Esophagus squamous epithelium (tissue), 5 donors: ENCODE measurements at regions not wholly inside any gene's neighbourhood (a gene's known extent, or its start where the extent isn't known, plus 50 kb on each side); places are given as distances from the start of the nearest gene placed in this dataset.

Experiments
- DNase-seq: peaks from one replicate; lab custom pipeline; 2025; lab: John Stamatoyannopoulos, UW
- H3K27ac ChIP-seq, 4 donors: fragments of 200-600 bp; sonication (generic); one replicate each; pipeline ENCODE4 v1.5.1; 2016 to 2019; ENCODE audit warnings: mild to moderate bottlenecking in 1 of 4
- H3K27me3 ChIP-seq, 4 donors: fragments of 200-600 bp; sonication (generic); 1 replicate in 3 of 4; 2 replicates in 1 of 4; pipeline versions ENCODE4 v1.5.1 to v1.6.0; 2017 to 2021; ENCODE audit warnings: antibody characterized with exemption in 1 of 4
- H3K36me3 ChIP-seq, 3 donors: fragments of 200-600 bp; sonication (generic); one replicate each; pipeline ENCODE4 v1.5.1; 2016 to 2019
- H3K4me1 ChIP-seq, 3 donors: fragments of 200-600 bp; sonication (generic); one replicate each; pipeline ENCODE4 v1.5.1; 2017 to 2019
- H3K4me3 ChIP-seq, 4 donors: fragments of 200-600 bp; sonication (generic); 1 replicate in 3 of 4; 2 replicates in 1 of 4; pipeline ENCODE4 v1.5.1; 2016 to 2019; ENCODE audit warnings: mild to moderate bottlenecking in 2 of 4, moderate library complexity in 1 of 4
- H3K9me3 ChIP-seq, 3 donors: fragments of 200-600 bp; sonication (generic); one replicate each; pipeline ENCODE4 v1.5.1; 2016 to 2019
- POLR2A ChIP-seq, 4 donors: fragments of 450-650 bp; IDR thresholded peaks; one replicate each; pipeline ENCODE4 v1.6.1; 2017; ENCODE audit warnings: antibody characterized with exemption in 4 of 4, mild to moderate bottlenecking in 4 of 4, moderate library complexity in 3 of 4
- WGBS, 2 donors: methylation state at CpG; one replicate each; pipeline ENCODE4 v1.1.5; 2018; 5-methylcytosine and 5-hydroxymethylcytosine counted together
- intact Hi-C: fragments of 100-400 bp; cut with DNase I; formaldehyde crosslinking; loops from one replicate; pipeline ENCODE4 v1.15.0; 2022
- TF ChIP-seq, protein P1 (sequence below), 6 experiments: fragments of 450-650 bp in 4 of 6; fragments of 200-600 bp in 2 of 6; sonication (generic) in 2 of 6; IDR thresholded peaks; one replicate each; pipeline ENCODE4 v1.5.1; 2016 to 2019; ENCODE audit warnings: antibody characterized with exemption in 6 of 6, mild to moderate bottlenecking in 4 of 6, moderate library complexity in 4 of 6
- donor health status: DM: yes; HTN: yes; CAD: no.

- H3K27ac ChIP-seq = no peak overlapping the region
- no peak for TF ChIP-seq POLR2A (IDR thresholded peaks at IDR 0.05)
- TF ChIP-seq, protein P1, sequence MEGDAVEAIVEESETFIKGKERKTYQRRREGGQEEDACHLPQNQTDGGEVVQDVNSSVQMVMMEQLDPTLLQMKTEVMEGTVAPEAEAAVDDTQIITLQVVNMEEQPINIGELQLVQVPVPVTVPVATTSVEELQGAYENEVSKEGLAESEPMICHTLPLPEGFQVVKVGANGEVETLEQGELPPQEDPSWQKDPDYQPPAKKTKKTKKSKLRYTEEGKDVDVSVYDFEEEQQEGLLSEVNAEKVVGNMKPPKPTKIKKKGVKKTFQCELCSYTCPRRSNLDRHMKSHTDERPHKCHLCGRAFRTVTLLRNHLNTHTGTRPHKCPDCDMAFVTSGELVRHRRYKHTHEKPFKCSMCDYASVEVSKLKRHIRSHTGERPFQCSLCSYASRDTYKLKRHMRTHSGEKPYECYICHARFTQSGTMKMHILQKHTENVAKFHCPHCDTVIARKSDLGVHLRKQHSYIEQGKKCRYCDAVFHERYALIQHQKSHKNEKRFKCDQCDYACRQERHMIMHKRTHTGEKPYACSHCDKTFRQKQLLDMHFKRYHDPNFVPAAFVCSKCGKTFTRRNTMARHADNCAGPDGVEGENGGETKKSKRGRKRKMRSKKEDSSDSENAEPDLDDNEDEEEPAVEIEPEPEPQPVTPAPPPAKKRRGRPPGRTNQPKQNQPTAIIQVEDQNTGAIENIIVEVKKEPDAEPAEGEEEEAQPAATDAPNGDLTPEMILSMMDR (IDR thresholded peaks at IDR 0.05) = no peak
- no peak for DNase-seq
- 56 to 76% methylated on average over 4 to 7 of the region's 8 CpGs for WGBS, 2 donors
- H3K9me3 ChIP-seq = no peaks in the 10 kb centered on the region
- no peaks in the 10 kb centered on the region for H3K36me3 ChIP-seq
- no peaks in the 10 kb centered on the region for H3K27me3 ChIP-seq
- no peak overlapping the region for H3K4me3 ChIP-seq
- H3K4me1 ChIP-seq = peaks cover 0 to 24% (median 10%) of the 10 kb centered on the region in 3 donors
- intact Hi-C loops = no loop called here
Observed at GRCh38 chr4:7126981-7127380, 59.1 kb upstream of the GRPEL1 start.

- DNase-seq = no peak
- Histone ChIP-seq H3K27ac (peak overlapping the region; percentile 19 to 79 (median 44)), H3K4me1 (peaks cover 0 to 24% (median 10%) of the 10 kb centered on the region in 3 donors), H3K4me3 (no peak overlapping the region), H3K36me3 (no peaks in the 10 kb centered on the region), H3K27me3 (no peaks in the 10 kb centered on the region), H3K9me3 (no peaks in the 10 kb centered on the region)
- intact Hi-C loops = no loop called here
- TF ChIP-seq POLR2A (IDR thresholded peaks at IDR 0.05) = no peak
- TF ChIP-seq, protein P1 (IDR thresholded peaks at IDR 0.05) = peak in 1 of 6 experiments; percentile 10
- WGBS, 2 donors = 37% methylated on average over 15 to 17 of the region's 22 CpGs
Observed at GRCh38 chr4:7124689-7125442, 57.0 kb upstream of the GRPEL1 start.

GRCh38 chr4:7121866-7122653, 54.2 kb upstream of the GRPEL1 start:
- Histone ChIP-seq H3K9me3 (no peaks in the 10 kb centered on the region), H3K27ac (no peak overlapping the region), H3K4me3 (no peak overlapping the region), H3K4me1 (peaks cover 0 to 24% (median 10%) of the 10 kb centered on the region in 3 donors), H3K36me3 (no peaks in the 10 kb centered on the region), H3K27me3 (peaks cover 0 to 6% (median 0%) of the 10 kb centered on the region in 4 donors)
- intact Hi-C loops = no loop called here
- WGBS, 2 donors = 96% methylated on average over 3 of the region's 24 CpGs; no CpG with 5 or more reads in 1 of the 2 donors
- no peak for DNase-seq
- TF ChIP-seq POLR2A (IDR thresholded peaks at IDR 0.05) = no peak

DNA sequence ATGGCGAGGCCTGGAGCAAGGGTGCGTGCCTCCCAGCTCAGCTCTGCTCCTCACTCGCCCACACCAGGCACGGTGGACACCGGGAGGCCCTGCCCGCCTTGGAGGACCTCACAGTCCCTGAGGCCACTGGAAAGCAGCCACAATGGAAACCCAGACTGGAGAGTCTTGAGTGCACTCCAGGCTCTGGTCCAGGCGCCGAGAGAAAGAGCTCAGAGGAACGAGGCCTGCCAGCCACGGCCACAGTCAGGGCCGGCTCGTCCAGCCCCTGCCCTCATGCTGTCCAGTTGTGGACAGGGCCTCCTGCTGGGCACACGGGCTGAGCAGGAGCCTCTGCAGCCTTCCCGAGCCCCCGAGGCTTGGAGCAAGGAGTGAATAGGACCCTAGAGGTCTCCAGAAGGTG, 53.3 kb upstream of the GRPEL1 start:
- no peak overlapping the region for H3K4me3 ChIP-seq
- TF ChIP-seq POLR2A (IDR thresholded peaks at IDR 0.05) = no peak
- TF ChIP-seq, protein P1 (IDR thresholded peaks at IDR 0.05) = no peak
- 70% methylated on average over 4 to 7 of the region's 15 CpGs for WGBS, 2 donors
- no peak overlapping the region for H3K27ac ChIP-seq
- H3K36me3 ChIP-seq = no peaks in the 10 kb centered on the region
- peaks cover 0 to 7% (median 0%) of the 10 kb centered on the region in 4 donors for H3K27me3 ChIP-seq
- no peaks in the 10 kb centered on the region for H3K9me3 ChIP-seq
- no peak for DNase-seq
- H3K4me1 ChIP-seq = peaks cover 0 to 24% (median 10%) of the 10 kb centered on the region in 3 donors
- intact Hi-C loops = no loop called here

DNA sequence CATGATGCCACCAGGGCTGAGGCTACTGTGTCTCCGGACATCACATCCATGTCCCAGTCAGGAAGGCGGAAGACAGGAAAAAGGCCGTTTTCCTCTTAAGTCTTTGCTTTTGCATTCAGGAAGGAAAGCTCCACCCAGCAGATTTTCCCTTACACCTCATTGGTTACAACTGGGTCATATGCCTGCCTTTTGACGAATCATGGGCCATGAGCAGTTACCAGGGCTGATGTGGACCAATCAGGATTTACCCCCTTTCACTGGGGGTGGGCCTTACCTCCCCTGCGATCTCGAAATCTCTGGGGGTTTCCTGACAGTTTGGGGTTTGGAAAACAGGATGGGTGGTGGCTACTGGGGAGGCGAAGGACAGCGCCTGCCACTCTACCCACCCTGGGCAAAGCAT, 52.5 kb upstream of the GRPEL1 start:
- Histone ChIP-seq H3K27ac (no peak overlapping the region), H3K4me3 (no peak overlapping the region), H3K9me3 (no peaks in the 10 kb centered on the region), H3K36me3 (no peaks in the 10 kb centered on the region), H3K27me3 (peaks cover 0 to 7% (median 0%) of the 10 kb centered on the region in 4 donors), H3K4me1 (peaks cover 0 to 17% (median 8%) of the 10 kb centered on the region in 3 donors)
- DNase-seq = no peak
- 72 to 86% methylated on average over 5 to 6 of the region's 8 CpGs for WGBS, 2 donors
- intact Hi-C loops = no loop called here
- TF ChIP-seq, protein P1 (IDR thresholded peaks at IDR 0.05) = no peak
- TF ChIP-seq POLR2A (IDR thresholded peaks at IDR 0.05) = no peak
